ENCODE measurements at regions not wholly inside any gene's neighbourhood (a gene's known extent, or its start where the extent isn't known, plus 50 kb on each side); places are given as distances from the start of the nearest gene placed in this dataset.

- no peak for TF ChIP-seq EZH2 (IDR thresholded peaks at IDR 0.05; ENCODE audit: borderline replicate concordance, insufficient read depth, low read length, poor library complexity, severe bottlenecking)
- TF ChIP-seq REST (IDR thresholded peaks at IDR 0.05; ENCODE audit: borderline replicate concordance), result no peak
- TF ChIP-seq MXI1 (conservative IDR thresholded peaks at IDR 0.05; ENCODE audit: poor library complexity, severe bottlenecking), result no peak
- no peaks in the 10 kb centered on the region for H4K20me1 ChIP-seq (ENCODE audit: insufficient read depth)
- H3K27ac ChIP-seq (ENCODE audit: low read length), result no peak overlapping the region
- H3K4me3 ChIP-seq (ENCODE audit: low read length), result no peak overlapping the region
- H2AFZ ChIP-seq (ENCODE audit: low read depth, low read length), result no peak overlapping the region
- no peaks in the 10 kb centered on the region for H3K9me3 ChIP-seq (ENCODE audit: low read length)
- H3K9ac ChIP-seq (ENCODE audit: low read length), result no peak overlapping the region
- H3K4me2 ChIP-seq (ENCODE audit: low read length), result no peak overlapping the region
- no peaks in the 10 kb centered on the region for H3F3A ChIP-seq (ENCODE audit: insufficient read depth, low read length, poor library complexity, severe bottlenecking)
- no peaks in the 10 kb centered on the region for H3K79me2 ChIP-seq (replicated peaks; ENCODE audit: insufficient read depth, low read length)
- no peaks in the 10 kb centered on the region for H3K9me2 ChIP-seq (ENCODE audit: insufficient read depth, low read length)
- H3K27me3 ChIP-seq (ENCODE audit: insufficient read depth, low read depth, low read length), result no peaks in the 10 kb centered on the region
- H3K36me3 ChIP-seq (ENCODE audit: insufficient read depth, low read length), result no peaks in the 10 kb centered on the region
Measured at GRCh38 chr6:45726444-45726843, 289.2 kb downstream of the CLIC5 start.

- Histone ChIP-seq H3K4me3 (ENCODE audit: low read length) (no peak overlapping the region), H3K4me2 (ENCODE audit: low read length) (no peak overlapping the region)
- TF ChIP-seq MXI1 (conservative IDR thresholded peaks at IDR 0.05; ENCODE audit: poor library complexity, severe bottlenecking) (no peak), REST (IDR thresholded peaks at IDR 0.05; ENCODE audit: borderline replicate concordance) (no peak), EP300 (conservative IDR thresholded peaks at IDR 0.05; ENCODE audit: poor library complexity, severe bottlenecking) (no peak), RAD21 (conservative IDR thresholded peaks at IDR 0.05) (no peak), SMC3 (conservative IDR thresholded peaks at IDR 0.05; ENCODE audit: poor library complexity) (no peak), EZH2 (IDR thresholded peaks at IDR 0.05; ENCODE audit: borderline replicate concordance, insufficient read depth, low read length, poor library complexity, severe bottlenecking) (no peak), TAF1 (IDR thresholded peaks at IDR 0.05; ENCODE audit: low read depth) (no peak), POLR2AphosphoS5 (IDR thresholded peaks at IDR 0.05) (no peak), CTCF (IDR thresholded peaks at IDR 0.05; ENCODE audit: poor library complexity, severe bottlenecking) (no peak)
Measured at GRCh38 chr6:45724511-45724910, 291.1 kb downstream of the CLIC5 start.

More at GRCh38 chr6:45724511-45724910, 291.1 kb downstream of the CLIC5 start:
- no peak overlapping the region for H2AFZ ChIP-seq (ENCODE audit: low read depth, low read length)
- no peak overlapping the region for H3K27ac ChIP-seq (ENCODE audit: low read length)
- H3K79me2 ChIP-seq (replicated peaks; ENCODE audit: insufficient read depth, low read length), result no peaks in the 10 kb centered on the region
- no peaks in the 10 kb centered on the region for H3K9me3 ChIP-seq (ENCODE audit: low read length)
- H3K36me3 ChIP-seq (ENCODE audit: insufficient read depth, low read length), result no peaks in the 10 kb centered on the region
- H3K9ac ChIP-seq (ENCODE audit: low read length), result no peak overlapping the region
- no peaks in the 10 kb centered on the region for H3K27me3 ChIP-seq (ENCODE audit: insufficient read depth, low read depth, low read length)
- no peaks in the 10 kb centered on the region for H4K20me1 ChIP-seq (ENCODE audit: insufficient read depth)
- no peaks in the 10 kb centered on the region for H3F3A ChIP-seq (ENCODE audit: insufficient read depth, low read length, poor library complexity, severe bottlenecking)
- H3K9me2 ChIP-seq (ENCODE audit: insufficient read depth, low read length), result no peaks in the 10 kb centered on the region
